ENCODE measurements at regions not wholly inside any gene's neighbourhood (a gene's known extent, or its start where the extent isn't known, plus 50 kb on each side); places are given as distances from the start of the nearest gene placed in this dataset.
"Not testable (repeated sequence)": the region's sequence is repeated elsewhere in the genome, so short reads cannot be mapped to it uniquely, and the experiment has no call there.

- Histone ChIP-seq H3F3A (ENCODE audit: insufficient read depth) (no peaks in the 10 kb centered on the region), H2AFZ (no peak overlapping the region), H4K20me1 (ENCODE audit: insufficient read depth) (no peaks in the 10 kb centered on the region), H3K9me2 (ENCODE audit: insufficient read depth) (no peaks in the 10 kb centered on the region), H3K27me3 (replicated peaks; ENCODE audit: insufficient read depth) (no peaks in the 10 kb centered on the region), H3K79me2 (ENCODE audit: insufficient read depth) (no peaks in the 10 kb centered on the region), H3K4me1 (ENCODE audit: insufficient read depth) (no peaks in the 10 kb centered on the region), H3K36me3 (ENCODE audit: low read depth) (no peaks in the 10 kb centered on the region), H3K27ac (no peak overlapping the region), H3K4me3 (no peak overlapping the region), H3K4me2 (ENCODE audit: unreplicated experiment) (no peak overlapping the region), H3K9me3 (ENCODE audit: low read depth) (no peaks in the 10 kb centered on the region), H3K9ac (no peak overlapping the region)
- DNase-seq = no peak
- in situ Hi-C loops (cut with MboI) = no loop called here
- TF ChIP-seq EZH2phosphoT487 (IDR thresholded peaks at IDR 0.05; ENCODE audit: insufficient read depth, low read depth) (no peak), EZH2 (IDR thresholded peaks at IDR 0.05; ENCODE audit: insufficient read depth, poor library complexity, severe bottlenecking) (no peak)
- WGBS, 2 experiments (ENCODE audit: low coverage in 1 of 2, low lambda C conversion rate in 2 of 2, missing lambda C conversion rate in 2 of 2) = 29 to 41% methylated on average over 2 of the region's 2 CpGs
Observed at GRCh38 chr14:105856676-105857219, 330.4 kb downstream of the TMEM121 start.

- 0% methylated on average over 1 of the region's 1 CpG for WGBS, 2 experiments (ENCODE audit: low coverage in 1 of 2, low lambda C conversion rate in 2 of 2, missing lambda C conversion rate in 2 of 2)
- Histone ChIP-seq H3K27ac (no peak overlapping the region), H3F3A (ENCODE audit: insufficient read depth) (no peaks in the 10 kb centered on the region), H3K9me2 (ENCODE audit: insufficient read depth) (no peaks in the 10 kb centered on the region), H3K36me3 (ENCODE audit: low read depth) (no peaks in the 10 kb centered on the region), H2AFZ (no peak overlapping the region), H3K4me1 (ENCODE audit: insufficient read depth) (no peaks in the 10 kb centered on the region), H4K20me1 (ENCODE audit: insufficient read depth) (no peaks in the 10 kb centered on the region), H3K27me3 (replicated peaks; ENCODE audit: insufficient read depth) (no peaks in the 10 kb centered on the region), H3K4me3 (no peak overlapping the region), H3K9me3 (ENCODE audit: low read depth) (no peaks in the 10 kb centered on the region), H3K79me2 (ENCODE audit: insufficient read depth) (no peaks in the 10 kb centered on the region), H3K9ac (no peak overlapping the region), H3K4me2 (ENCODE audit: unreplicated experiment) (no peak overlapping the region)
- DNase-seq = no peak
- in situ Hi-C loops (cut with MboI) = no loop called here
- TF ChIP-seq EZH2phosphoT487 (IDR thresholded peaks at IDR 0.05; ENCODE audit: insufficient read depth, low read depth) (no peak), EZH2 (IDR thresholded peaks at IDR 0.05; ENCODE audit: insufficient read depth, poor library complexity, severe bottlenecking) (no peak)
Observed at GRCh38 chr14:105857220-105857825, 330.9 kb downstream of the TMEM121 start.

- Histone ChIP-seq H3K9me3 (ENCODE audit: low read depth) (no peaks in the 10 kb centered on the region), H3K27ac (no peak overlapping the region), H3K79me2 (ENCODE audit: insufficient read depth) (no peaks in the 10 kb centered on the region), H3K4me1 (ENCODE audit: insufficient read depth) (no peaks in the 10 kb centered on the region), H3K9me2 (ENCODE audit: insufficient read depth) (no peaks in the 10 kb centered on the region), H3K36me3 (ENCODE audit: low read depth) (no peaks in the 10 kb centered on the region), H3K9ac (no peak overlapping the region), H3K4me3 (no peak overlapping the region), H4K20me1 (ENCODE audit: insufficient read depth) (no peaks in the 10 kb centered on the region), H3K4me2 (ENCODE audit: unreplicated experiment) (no peak overlapping the region), H3K27me3 (replicated peaks; ENCODE audit: insufficient read depth) (no peaks in the 10 kb centered on the region), H3F3A (ENCODE audit: insufficient read depth) (no peaks in the 10 kb centered on the region), H2AFZ (no peak overlapping the region)
- no peak for DNase-seq
- 35 to 36% methylated on average over 4 to 9 of the region's 9 CpGs for WGBS, 2 experiments (ENCODE audit: low coverage in 1 of 2, low lambda C conversion rate in 2 of 2, missing lambda C conversion rate in 2 of 2)
- no peak for TF ChIP-seq EZH2phosphoT487 (IDR thresholded peaks at IDR 0.05; ENCODE audit: insufficient read depth, low read depth)
- TF ChIP-seq EZH2 (IDR thresholded peaks at IDR 0.05; ENCODE audit: insufficient read depth, poor library complexity, severe bottlenecking) = no peak
- in situ Hi-C loops (cut with MboI) = no loop called here
Observed at GRCh38 chr14:105857826-105858675, 331.7 kb downstream of the TMEM121 start.

GRCh38 chr14:105858676-105859025 lies 332.3 kb downstream of the TMEM121 start:
- DNase-seq = no peak
- Histone ChIP-seq H3K4me1 (ENCODE audit: insufficient read depth) (no peaks in the 10 kb centered on the region), H3K27ac (no peak overlapping the region), H3K79me2 (ENCODE audit: insufficient read depth) (no peaks in the 10 kb centered on the region), H3K27me3 (replicated peaks; ENCODE audit: insufficient read depth) (no peaks in the 10 kb centered on the region), H3K9ac (no peak overlapping the region), H3F3A (ENCODE audit: insufficient read depth) (no peaks in the 10 kb centered on the region), H3K4me3 (no peak overlapping the region), H3K9me2 (ENCODE audit: insufficient read depth) (no peaks in the 10 kb centered on the region), H3K36me3 (ENCODE audit: low read depth) (no peaks in the 10 kb centered on the region), H4K20me1 (ENCODE audit: insufficient read depth) (no peaks in the 10 kb centered on the region), H3K4me2 (ENCODE audit: unreplicated experiment) (no peak overlapping the region), H3K9me3 (ENCODE audit: low read depth) (no peaks in the 10 kb centered on the region), H2AFZ (no peak overlapping the region)
- WGBS, 2 experiments (ENCODE audit: low coverage in 1 of 2, low lambda C conversion rate in 2 of 2, missing lambda C conversion rate in 2 of 2) = 28 to 40% methylated on average over 4 of the region's 4 CpGs
- in situ Hi-C loops (cut with MboI) = no loop called here
- no peak for TF ChIP-seq EZH2 (IDR thresholded peaks at IDR 0.05; ENCODE audit: insufficient read depth, poor library complexity, severe bottlenecking)
- TF ChIP-seq EZH2phosphoT487 (IDR thresholded peaks at IDR 0.05; ENCODE audit: insufficient read depth, low read depth) = no peak

GRCh38 chr14:105859073-105859716 lies 332.8 kb downstream of the TMEM121 start:
- H3F3A ChIP-seq (ENCODE audit: insufficient read depth); H3K9ac ChIP-seq; H4K20me1 ChIP-seq (ENCODE audit: insufficient read depth); H3K9me2 ChIP-seq (ENCODE audit: insufficient read depth); in situ Hi-C loops (cut with MboI); H2AFZ ChIP-seq; H3K4me1 ChIP-seq (ENCODE audit: insufficient read depth); H3K4me2 ChIP-seq (ENCODE audit: unreplicated experiment); H3K27me3 ChIP-seq (replicated peaks; ENCODE audit: insufficient read depth); H3K79me2 ChIP-seq (ENCODE audit: insufficient read depth); H3K27ac ChIP-seq; H3K9me3 ChIP-seq (ENCODE audit: low read depth); H3K4me3 ChIP-seq; H3K36me3 ChIP-seq (ENCODE audit: low read depth); DNase-seq: not testable (repeated sequence)
- 30 to 35% methylated on average over 12 to 15 of the region's 16 CpGs for WGBS, 2 experiments (ENCODE audit: low coverage in 1 of 2, low lambda C conversion rate in 2 of 2, missing lambda C conversion rate in 2 of 2)
